ENCODE measurements at regions not wholly inside any gene's neighbourhood (a gene's known extent, or its start where the extent isn't known, plus 50 kb on each side); places are given as distances from the start of the nearest gene placed in this dataset.
"Not testable (repeated sequence)": the region's sequence is repeated elsewhere in the genome, so short reads cannot be mapped to it uniquely, and the experiment has no call there.

GRCh38 chr15:85204481-85204880 lies 175.9 kb upstream of the AKAP13 start:
- TF ChIP-seq EZH2 (IDR thresholded peaks at IDR 0.05; ENCODE audit: insufficient read depth, poor library complexity, severe bottlenecking); EZH2phosphoT487 (IDR thresholded peaks at IDR 0.05; ENCODE audit: insufficient read depth, low read depth): not testable (repeated sequence)

Measured in GM23248 (cell line).